GM18517 (cell line): ENCODE measurements at regions not wholly inside any gene's neighbourhood (a gene's known extent, or its start where the extent isn't known, plus 50 kb on each side); places are given as distances from the start of the nearest gene placed in this dataset.
"Not testable (repeated sequence)": the region's sequence is repeated elsewhere in the genome, so short reads cannot be mapped to it uniquely, and the experiment has no call there.

Experiments used
- ATAC-seq: cut with Tn5 transposase; IDR thresholded peaks from one replicate; pipeline ENCODE4 v1.9.1; 2021; ENCODE audit warnings: mild to moderate bottlenecking, moderate library complexity; ENCODE audit not compliant: unreplicated experiment

GRCh38 chr3:69688400-69688799 is 50.9 kb upstream of the MITF start:
- no peak for ATAC-seq

DNA sequence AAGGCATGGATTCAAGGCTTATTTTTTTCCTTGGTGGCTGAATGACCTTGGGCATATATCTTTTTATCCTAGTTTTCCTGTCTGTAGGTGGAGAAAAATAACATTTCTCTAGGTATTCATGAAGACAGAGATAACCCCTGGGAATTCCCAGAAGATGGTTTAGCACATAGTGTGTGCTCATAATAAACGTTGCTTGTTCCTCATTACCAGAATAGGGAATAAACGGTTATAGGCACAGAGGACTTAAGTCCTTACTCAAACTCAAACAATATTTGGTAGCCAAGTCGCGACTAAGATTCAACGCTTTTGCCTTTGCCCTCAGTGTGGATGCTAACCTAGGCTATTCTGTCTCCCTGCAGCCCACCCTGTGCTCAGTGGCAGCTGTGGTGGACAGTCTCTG is 51.6 kb upstream of the MITF start:
- ATAC-seq = no peak

DNA sequence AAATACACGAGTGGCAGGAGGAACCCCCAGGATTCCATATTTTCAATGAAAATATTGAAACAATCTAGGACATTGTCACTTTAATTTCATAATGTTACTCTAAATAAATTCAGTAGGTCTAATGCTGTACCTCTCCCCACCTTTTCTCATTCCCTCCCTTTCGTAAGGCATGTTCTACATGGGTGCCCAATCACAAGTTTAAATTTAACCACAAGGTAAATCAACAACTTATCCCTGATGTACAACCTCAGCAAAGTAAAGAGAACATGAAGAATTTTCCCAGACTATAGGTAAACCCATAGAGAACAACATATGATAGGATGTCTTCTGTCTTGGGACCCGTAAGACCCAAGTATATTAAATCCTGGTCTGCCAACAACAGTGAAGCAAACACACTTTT is 53.2 kb upstream of the MITF start:
- no peak for ATAC-seq

GRCh38 chr3:69684309-69684961 is 54.8 kb upstream of the MITF start:
- ATAC-seq = no peak

- ATAC-seq = no peak
These were observed 56.0 kb upstream of the MITF start for GRCh38 chr3:69683082-69683806.

DNA sequence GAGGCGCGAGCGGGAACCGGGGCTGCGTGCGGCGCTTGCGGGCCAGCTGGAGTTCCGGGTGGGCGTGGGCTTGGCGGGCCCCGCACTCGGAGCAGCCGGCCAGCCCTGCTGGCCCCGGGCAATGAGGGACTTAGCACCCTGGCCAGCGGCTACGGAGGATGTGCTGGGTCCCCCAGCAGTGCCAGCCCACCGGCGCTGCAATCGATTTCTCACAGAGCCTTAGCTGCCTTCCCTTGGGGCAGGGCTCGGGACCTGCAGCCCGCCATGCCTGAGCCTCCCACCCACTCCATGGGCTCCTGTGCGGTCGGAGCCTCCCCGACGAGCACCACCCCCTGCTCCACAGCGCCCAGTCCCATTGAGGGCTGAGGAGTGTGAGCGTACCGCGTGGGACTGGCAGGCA is 61.8 kb upstream of the MITF start:
- not testable (repeated sequence) for ATAC-seq

DNA sequence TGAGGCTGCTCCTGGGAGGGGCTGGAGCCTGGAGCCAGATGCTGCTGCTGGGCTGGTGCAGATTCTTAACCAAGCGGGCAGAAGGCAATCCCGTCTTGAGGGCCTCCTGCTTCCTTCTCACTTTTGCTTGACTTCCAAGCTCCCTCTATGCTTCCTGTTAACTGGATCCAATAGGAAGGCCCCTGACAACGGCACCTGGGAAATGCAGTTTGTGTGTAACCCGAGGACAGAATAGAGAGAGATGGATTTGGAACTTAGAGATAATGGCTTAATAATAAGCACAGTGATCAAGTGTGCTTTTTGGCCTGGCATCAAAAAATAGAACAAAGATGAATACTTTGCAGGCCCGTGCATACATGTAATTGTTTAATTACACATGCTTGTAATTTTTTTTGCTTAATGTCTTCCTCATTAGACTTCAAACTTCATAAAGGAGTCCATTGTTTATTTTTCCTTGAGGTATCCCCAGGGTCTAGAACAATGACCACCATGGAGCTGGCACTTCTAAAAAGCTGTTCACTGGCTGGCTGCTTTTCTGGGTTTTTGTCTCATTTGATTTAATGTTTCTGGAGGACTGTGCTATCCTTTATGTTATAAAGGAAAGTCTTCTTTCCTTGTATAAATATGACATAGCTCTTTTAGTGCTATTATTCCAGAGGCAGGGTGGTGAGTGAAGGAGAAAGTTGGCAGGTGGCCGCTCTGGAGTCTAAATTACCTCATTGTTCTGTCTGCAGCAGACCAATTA is 63.3 kb upstream of the MITF start:
- no peak for ATAC-seq

DNA sequence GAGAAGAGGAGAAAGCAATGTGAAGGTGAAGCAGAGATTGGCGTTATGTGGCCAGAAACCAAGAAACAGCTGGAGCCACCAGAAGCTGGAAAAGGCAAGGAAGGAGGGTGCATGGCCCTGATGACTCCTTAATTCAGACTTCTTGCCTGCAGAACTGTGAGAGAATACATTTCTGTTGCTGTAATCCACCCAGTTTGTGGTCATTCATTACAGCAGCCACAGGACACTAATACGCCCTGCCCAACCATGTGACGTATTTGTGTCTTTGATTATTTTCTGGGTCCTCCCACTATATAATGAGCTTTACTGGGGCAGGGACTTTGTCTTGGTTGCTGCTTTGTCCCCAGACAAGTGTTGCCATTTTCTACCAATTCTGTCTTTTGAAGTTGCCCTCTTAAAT is 64.5 kb upstream of the MITF start:
- no peak for ATAC-seq

DNA sequence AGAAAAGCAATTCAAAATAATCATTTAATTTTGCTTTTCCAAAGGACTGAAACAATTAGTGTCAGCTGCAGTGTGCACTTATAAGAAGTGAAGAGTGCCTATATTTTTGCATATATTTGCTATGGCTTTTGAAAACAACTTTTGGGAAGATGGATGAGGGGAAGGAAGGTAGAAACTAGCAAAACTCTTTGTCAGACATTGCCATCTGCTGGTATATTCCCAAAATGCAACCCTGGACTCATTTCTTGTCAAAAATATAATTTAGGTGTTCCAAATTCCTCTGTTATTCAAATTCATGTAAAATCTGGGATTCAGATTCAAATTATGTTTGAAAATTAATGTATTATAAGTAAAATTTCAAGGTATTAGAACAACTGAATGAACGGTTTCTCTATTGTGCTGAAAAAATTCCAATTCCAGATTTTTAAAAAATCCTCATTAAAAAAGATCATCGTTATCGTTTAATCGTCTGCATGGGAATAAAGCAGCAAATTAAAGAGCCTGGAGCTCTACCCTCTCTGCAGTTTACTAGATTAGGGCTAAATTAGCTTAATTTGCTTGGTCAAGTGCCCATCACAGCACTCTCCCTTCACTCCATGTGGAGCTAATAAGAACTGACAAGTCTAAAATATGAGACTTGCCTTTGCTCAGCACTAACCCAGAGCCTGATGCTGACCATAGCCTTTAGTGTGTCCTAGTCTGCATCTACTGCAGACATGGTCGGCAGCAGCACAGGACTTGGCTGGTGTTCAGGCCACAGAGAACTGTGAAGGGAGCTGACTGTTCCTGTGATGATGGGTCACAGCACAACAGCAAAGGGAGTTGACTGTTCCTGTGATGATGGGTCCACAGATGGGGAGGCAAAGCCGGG is 67.9 kb upstream of the MITF start:
- no peak for ATAC-seq

- no peak for ATAC-seq
These were observed 70.2 kb upstream of the MITF start for GRCh38 chr3:69669070-69669469.

DNA sequence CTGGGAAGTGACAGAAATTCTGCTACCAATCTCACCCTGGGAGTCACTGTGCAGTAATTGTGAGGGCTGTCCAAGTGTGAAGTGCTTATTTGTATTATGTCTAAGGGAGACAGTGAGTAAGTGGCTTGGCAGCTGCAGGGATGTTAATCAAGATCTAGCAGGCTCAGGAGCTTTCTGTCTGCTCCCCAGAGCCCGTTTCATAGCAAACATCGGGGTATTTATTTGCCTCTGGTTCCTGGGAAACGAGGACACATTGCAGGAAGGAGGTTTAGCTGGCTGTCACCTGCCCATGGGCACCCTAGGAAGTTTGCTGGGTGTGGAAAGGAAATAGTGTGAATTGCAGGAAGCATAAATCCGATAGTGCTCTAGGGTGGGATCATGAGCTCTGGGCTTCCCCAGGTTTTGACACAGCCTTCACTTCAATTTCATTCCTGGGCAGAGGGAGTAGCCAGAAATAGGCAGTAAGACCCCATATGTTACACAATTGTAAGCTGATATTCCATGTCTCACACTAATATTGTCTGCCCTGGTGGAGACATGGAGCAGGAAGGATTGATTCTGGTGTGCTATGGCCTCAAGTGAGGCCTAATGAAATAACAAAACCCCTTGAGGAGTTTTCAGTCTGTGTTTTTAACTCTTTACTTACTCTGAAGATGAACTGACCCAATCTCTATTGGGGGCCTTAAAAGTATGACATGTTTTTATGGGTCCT is 74.1 kb upstream of the MITF start:
- no peak for ATAC-seq

GRCh38 chr3:69660631-69661030 is 78.6 kb upstream of the MITF start:
- no peak for ATAC-seq

DNA sequence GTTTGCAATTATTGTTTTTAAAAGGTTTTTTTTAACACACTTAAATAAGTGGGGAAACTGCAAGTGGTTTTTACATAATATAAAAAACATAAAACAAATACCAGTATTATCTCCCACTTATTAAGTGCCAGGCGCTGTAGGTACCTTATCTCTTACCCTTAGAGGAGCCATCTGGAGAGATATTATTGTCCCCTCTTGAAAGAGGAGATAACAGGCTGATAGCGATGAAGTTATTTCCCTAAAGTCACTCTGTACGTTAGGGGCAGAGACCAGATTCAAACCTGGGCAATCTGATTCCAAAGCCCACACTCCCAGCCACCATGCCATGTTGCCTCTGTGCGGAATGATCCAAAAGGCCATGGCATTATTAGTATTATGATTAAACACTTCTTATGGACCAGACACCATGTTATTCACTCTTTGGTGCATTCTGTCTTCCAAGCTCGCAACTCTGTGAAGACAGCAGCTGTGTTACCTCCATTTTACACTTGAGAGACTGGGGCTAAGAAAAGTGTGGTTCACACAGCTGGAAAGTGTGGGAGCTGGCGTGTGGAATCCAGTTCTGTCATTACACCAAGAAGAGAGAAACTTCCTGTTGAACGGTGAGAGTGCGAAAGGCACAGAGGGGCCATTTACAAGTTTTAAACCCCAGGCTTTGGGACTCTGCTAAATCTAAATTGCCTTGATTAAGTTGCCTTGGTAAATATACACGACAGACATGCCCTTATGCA is 79.9 kb upstream of the MITF start:
- no peak for ATAC-seq

GRCh38 chr3:69658514-69659140 is 80.6 kb upstream of the MITF start:
- no peak for ATAC-seq

DNA sequence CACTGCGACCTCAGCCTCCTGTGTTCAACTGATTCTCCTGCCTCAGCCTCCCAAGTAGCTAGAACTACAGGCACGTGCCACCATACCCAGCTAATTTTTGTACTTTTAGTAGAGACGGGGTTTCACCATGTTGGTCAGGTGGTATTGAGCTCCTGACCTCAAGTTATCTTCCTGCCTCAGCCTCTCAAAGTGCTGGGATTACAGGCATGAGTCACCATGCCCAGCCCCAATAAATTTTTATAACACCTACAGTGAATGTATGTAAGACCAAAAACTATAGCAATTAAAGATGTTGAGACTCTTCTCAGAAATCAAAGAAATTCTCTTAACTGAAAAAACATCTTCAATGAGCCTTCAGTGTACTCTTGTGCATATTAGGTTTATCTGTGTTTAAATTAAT is 82.2 kb upstream of the MITF start:
- not testable (repeated sequence) for ATAC-seq

DNA sequence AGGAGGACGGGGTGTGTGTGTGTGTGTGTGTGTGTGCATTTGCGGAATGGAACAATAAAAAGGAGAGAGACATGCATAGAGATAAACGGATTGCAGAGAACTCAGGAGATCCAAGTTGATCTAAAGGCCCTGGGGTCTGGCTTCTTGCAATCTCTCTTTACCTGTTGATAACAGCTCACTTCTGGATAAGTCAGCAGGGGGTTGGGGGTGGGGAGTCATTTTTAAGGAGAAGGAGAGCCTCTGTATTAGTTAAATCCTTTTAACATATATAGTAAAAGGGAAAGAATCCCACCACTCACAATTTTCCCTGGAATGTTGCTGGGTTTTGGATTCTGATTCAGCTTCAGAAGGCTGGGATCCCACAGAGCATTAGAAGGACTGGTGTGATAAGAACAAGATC is 87.5 kb upstream of the MITF start:
- no peak for ATAC-seq

- no peak for ATAC-seq
These were observed 89.2 kb upstream of the MITF start for GRCh38 chr3:69650066-69650419.

- ATAC-seq = no peak
These were observed 89.9 kb upstream of the MITF start for GRCh38 chr3:69649120-69650065.
